GM18951 (cell line): ENCODE measurements at regions not wholly inside any gene's neighbourhood (a gene's known extent, or its start where the extent isn't known, plus 50 kb on each side); places are given as distances from the start of the nearest gene placed in this dataset.

Experiments
- POLR2A ChIP-seq: IDR thresholded peaks from 4 replicates; pipeline ENCODE4 v1.6.1; 2011; ENCODE audit warnings: mild to moderate bottlenecking; ENCODE audit not compliant: insufficient read length, insufficient read depth; ENCODE audit errors: extremely low read depth
- in situ Hi-C: fragments of 300-500 bp; cut with MboI; formaldehyde crosslinking; loops from one replicate; pipeline ENCODE4 v1.12.0; 2022; ENCODE audit warnings: low sequenced_read_pairs, mixed read lengths, inconsistent platforms; ENCODE audit not compliant: unreplicated experiment

- TF ChIP-seq POLR2A = no peak
- in situ Hi-C loops = no loop called here
These were observed 342.5 kb downstream of the SLC16A7 start for GRCh38 chr12:59938190-59938962.

DNA sequence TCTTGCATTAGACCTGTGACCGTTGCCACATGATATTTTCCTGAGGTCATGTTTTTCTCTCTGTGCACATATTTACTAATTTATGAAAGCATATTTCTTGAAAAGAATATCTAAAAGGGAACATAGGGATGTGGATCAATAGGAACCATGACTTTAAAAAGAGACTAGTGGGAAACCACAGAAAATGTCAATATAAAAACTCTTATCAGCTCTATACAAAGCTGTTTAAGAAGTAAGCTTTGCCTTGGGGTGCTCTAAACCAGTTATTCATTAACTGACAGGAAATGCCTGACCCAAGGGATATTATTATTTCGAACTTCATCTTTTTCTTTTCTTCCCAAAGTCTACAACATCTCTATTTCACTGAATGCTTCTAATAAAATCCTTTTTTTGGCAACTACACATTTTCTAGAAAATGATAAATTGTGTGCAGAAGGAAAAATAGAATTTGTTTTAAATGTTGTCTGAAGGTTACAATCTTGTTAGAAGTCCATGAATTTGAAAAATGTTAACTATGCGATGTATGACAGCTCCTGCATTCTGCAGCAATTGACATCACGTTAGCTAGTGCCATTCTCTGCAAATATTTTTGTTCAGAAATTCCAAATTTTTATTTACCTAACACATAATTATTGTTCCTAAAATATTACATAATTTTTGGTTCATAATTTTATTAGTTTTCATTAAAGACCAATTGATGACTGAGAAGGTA, 345.0 kb downstream of the SLC16A7 start:
- in situ Hi-C loops = no loop called here
- no peak for TF ChIP-seq POLR2A

GRCh38 chr12:59941461-59941860, 345.6 kb downstream of the SLC16A7 start:
- TF ChIP-seq POLR2A = no peak
- in situ Hi-C loops = no loop called here

DNA sequence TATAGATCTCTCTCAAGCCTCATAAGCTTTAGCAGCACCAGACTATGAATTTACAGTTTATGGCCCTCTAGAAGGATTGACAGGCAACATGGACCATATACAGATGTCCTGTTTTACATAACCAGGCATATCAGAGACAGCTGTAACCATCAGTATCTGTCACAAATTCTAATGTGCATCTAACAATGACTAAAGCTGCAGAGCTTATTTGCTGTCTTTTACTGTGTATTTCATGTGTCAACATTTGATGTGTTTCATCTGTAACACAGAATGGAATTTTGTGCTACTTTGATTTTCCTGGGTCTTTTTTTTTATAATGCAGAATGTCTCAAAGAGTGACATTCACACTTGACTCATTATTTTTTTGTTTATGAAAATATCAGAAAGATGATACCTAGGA, 348.3 kb downstream of the SLC16A7 start:
- no peak for TF ChIP-seq POLR2A
- in situ Hi-C loops = no loop called here

GRCh38 chr12:59946635-59947034, 350.8 kb downstream of the SLC16A7 start:
- no peak for TF ChIP-seq POLR2A
- in situ Hi-C loops = no loop called here

GRCh38 chr12:59963546-59963945, 367.7 kb downstream of the SLC16A7 start:
- in situ Hi-C loops = no loop called here
- no peak for TF ChIP-seq POLR2A

DNA sequence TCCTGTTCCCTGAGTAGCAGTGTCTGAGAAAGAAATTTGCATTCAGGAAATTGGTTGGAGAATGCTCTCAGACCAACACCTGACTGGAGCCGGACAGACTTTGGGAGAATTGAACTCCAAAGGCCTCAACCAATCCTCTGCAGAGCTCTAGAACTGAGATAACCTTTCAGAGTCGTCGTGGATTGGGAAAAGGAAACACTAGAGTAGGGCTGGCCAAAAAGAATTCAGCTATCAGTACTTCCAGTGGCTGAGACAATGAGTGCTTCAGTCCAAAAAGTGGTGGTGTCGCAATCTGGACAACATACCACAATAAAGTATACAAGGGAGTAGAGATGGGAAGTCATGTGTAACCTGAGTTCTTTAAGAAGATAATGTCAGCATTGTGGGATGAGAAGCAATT, 377.1 kb downstream of the SLC16A7 start:
- TF ChIP-seq POLR2A = no peak
- in situ Hi-C loops = no loop called here

DNA sequence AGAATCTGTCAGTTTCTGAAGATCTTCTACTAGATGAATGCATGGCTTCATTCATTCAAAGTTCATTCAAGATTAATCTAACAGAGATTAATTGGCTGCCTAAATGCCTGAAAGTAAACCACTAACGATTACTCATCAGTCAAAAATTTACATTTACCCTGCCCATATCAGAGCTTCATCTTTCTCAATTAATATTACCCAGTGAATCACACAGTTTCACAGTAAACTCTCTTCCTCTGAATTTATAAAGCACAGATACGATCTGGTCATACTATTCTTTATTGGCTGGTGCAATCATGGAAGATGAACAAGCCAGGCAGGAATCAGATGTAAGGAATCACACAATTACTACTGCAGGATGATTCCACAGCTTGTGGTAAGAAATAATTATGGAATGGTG, 377.7 kb downstream of the SLC16A7 start:
- TF ChIP-seq POLR2A = no peak
- in situ Hi-C loops = no loop called here

GRCh38 chr12:59977779-59978178, 381.9 kb downstream of the SLC16A7 start:
- in situ Hi-C loops = no loop called here
- no peak for TF ChIP-seq POLR2A

GRCh38 chr12:59980476-59980875, 384.6 kb downstream of the SLC16A7 start:
- in situ Hi-C loops = no loop called here
- no peak for TF ChIP-seq POLR2A

GRCh38 chr12:59999291-59999690, 403.5 kb downstream of the SLC16A7 start:
- no peak for TF ChIP-seq POLR2A
- in situ Hi-C loops = no loop called here

GRCh38 chr12:60010486-60010885, 414.7 kb downstream of the SLC16A7 start:
- TF ChIP-seq POLR2A = no peak
- in situ Hi-C loops = no loop called here

DNA sequence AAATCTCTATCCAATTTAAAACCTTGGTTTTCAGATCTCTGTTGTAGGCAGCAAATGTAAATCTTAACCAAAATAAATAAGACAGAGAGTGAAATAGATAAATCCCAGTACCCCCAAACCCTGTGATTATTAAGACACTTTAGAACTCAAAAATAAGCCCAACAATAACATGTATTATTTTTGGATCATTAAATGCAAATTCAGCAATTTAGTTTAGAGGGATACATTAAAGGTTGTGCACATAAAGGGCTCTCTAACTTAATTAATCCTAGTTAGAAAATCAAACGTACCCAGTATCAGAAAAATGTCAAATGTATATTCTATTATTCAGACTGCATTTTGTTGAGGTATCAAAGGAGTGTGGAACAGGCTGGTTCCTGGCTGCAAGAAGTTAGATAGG, 416.8 kb downstream of the SLC16A7 start:
- in situ Hi-C loops = no loop called here
- TF ChIP-seq POLR2A = no peak

- in situ Hi-C loops = no loop called here
- no peak for TF ChIP-seq POLR2A
These were observed 418.6 kb downstream of the SLC16A7 start for GRCh38 chr12:60014436-60014835.
